GM18502 (cell line): ENCODE measurements at regions not wholly inside any gene's neighbourhood (a gene's known extent, or its start where the extent isn't known, plus 50 kb on each side); places are given as distances from the start of the nearest gene placed in this dataset.
"Not testable (repeated sequence)": the region's sequence is repeated elsewhere in the genome, so short reads cannot be mapped to it uniquely, and the experiment has no call there.

Experiments
- ATAC-seq: cut with Tn5 transposase; IDR thresholded peaks from one replicate; pipeline ENCODE4 v1.9.1; 2021; ENCODE audit warnings: mild to moderate bottlenecking; ENCODE audit not compliant: unreplicated experiment, poor library complexity

DNA sequence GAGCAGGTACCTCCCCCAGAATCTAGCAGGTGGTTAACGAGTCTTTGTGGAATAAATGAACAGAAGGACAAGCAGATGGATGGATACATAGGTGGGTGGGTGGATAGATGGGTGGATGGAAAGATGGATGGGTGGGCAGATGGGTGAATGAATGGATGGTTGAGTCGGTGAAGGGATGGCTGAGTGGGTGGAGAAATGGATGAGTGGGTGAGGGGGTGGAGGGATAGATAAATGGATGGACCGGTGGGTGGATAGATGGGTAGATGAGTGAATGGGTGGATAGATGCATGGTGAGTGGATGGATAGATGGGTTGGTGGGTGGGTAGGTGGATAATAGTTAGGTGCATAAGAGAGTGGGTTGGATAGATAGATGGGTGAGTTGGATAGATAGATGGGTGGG lies 99.7 kb upstream of the FRG2C start:
- ATAC-seq: not testable (repeated sequence)

DNA sequence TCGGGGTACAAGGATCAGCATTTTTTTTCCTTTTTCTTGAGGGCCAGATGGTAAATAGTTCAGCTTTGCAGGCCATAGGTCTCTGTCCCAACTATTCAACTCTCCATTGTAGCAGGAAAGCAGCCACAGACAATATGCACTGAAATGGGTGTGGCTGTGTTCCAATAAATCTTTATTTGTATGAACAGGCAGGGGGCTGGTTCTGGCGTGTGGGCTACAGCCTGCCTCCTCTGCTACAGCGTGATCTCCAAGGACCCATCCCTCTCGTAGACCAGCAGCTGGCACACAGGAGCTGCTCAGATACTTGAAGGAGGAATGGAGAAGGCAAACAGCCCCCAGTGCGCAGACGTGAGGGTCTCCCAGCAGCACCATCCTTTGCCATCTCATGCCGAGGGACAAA lies 91.8 kb upstream of the FRG2C start:
- not testable (repeated sequence) for ATAC-seq

DNA sequence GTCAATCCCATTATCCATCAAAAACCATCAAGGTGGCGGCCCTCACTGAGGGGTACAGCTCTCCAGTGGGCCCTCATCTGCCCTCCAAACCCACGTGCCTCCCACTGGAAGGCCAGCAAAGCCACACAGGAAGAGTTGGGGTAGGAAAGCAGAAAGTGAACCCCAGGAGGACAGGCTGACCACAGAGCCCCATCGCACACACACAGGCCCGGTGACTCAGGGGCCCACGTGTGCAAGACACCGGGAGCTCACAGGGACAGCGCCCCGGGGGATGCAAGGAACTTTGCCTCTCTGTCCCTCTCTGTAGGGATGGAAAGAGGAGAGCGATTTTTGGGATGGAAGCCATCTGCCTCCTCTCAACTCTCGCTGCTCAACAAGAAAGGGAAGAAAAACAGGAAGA lies 85.0 kb upstream of the FRG2C start:
- ATAC-seq: not testable (repeated sequence)

DNA sequence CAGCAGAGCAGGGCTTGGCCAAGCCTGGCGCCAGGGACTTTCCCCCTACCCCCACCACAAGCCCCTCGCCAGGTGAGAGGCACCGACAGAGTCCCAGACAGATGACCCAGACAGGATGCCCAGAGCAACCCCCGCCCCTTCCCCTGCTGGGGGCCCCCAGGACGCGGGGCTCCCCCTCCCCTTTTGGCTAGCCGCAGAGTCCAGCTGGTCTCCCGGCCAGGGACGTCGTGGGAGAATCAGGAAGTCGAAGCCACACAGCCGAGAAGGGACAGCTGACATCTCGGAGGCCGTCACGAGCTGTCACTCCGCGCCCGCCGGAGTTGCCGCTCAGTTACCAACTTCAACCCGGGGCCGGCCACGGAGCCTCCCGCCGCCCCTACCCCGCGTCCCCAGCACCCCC lies 84.6 kb upstream of the FRG2C start:
- not testable (repeated sequence) for ATAC-seq

DNA sequence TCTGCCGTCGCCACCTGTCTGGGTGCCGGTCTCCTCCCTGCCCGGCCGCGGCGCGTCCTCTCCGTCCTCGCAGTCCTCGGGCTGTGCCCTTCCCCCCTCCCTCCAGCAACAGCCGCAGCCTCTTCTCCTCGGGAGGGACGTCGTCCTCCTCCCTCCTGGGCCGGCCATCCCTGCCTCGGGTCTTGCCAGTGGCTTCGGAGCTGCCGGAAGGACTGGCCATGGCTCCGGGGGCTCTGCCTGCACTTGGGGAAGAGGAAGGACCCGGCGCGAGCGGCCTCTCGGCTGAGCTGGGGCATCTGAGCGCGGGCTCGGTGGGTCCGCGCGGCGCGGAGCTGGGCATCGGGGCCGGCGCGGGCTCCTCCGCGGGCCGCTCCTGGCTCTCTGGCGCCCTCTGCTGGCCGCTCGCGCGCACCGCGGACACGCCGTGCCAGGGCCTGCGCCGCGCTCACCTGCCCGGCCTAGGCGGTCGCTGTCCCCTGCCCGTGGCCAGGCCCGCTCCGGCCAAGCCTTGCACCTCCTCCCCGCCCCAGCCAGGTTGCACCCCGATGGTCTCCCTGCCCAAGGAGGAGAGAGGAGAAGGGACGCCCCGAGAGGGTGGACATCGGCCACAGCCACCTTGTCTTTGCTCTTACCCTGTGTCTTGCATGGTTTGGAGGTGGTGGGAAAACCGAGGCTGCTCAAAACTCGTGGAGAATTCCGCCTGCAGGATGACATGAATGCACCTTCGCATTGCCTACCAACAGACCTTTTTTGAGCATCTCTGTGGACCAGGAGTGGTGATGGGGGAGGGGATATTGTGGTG lies 83.9 kb upstream of the FRG2C start:
- ATAC-seq: not testable (repeated sequence)

DNA sequence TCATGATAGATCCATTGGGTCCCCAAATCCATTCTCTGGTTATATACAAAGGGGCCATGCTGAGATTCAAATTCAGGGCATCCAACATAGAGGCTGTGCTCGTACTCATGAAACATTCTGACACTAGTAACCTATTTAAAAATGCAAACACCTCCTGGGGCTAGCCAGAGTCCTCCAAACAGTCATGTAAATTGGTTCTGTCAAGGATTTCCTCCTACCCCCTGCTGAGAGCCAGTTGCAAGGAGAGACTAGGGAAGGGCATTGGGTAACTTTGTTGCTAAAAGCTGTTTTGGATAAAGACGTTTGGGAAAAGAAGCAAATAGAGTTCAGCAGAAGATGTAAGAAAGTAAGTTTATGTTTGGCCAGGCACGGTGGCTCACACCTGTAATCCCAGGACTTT lies 81.6 kb upstream of the FRG2C start:
- ATAC-seq: not testable (repeated sequence)

DNA sequence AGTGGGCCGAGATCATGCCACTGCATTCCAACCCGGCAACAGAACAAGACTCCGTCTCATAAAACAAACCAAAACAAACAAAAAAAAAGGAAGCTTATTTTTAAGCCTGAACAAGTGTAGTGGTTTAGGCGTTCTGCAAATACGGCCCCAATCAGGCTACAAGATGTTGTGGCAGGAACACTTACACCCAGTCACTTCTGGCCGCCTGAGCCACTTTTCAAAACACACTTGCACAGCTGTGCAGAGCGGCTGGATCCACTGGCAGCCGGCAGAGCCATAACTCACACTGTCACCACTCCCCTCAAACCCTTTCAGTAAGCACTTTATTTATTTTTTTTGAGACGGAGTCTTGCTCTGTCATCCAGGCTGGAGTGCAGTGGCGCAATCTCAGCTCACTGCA lies 81.0 kb upstream of the FRG2C start:
- ATAC-seq: not testable (repeated sequence)

DNA sequence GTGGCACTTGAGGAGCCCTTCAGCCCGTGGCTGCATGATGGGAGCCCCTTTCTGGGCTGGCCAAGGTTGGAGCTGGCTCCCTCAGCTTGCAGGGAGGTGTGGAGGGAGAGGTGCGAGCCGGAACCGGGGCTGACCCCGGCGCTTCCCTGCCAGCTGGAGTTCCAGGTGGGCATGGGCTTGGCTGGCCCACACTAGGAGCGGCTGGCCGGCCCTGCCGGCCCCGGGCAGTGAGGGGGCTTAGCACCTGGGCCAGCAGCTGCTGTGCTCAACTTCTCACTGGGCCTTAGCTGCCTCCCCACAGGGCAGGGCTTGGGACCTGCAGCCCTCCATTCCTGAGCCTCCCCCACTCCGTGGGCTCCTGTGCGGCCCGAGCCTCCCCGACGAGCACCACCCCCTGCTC lies 76.4 kb upstream of the FRG2C start:
- ATAC-seq: not testable (repeated sequence)

DNA sequence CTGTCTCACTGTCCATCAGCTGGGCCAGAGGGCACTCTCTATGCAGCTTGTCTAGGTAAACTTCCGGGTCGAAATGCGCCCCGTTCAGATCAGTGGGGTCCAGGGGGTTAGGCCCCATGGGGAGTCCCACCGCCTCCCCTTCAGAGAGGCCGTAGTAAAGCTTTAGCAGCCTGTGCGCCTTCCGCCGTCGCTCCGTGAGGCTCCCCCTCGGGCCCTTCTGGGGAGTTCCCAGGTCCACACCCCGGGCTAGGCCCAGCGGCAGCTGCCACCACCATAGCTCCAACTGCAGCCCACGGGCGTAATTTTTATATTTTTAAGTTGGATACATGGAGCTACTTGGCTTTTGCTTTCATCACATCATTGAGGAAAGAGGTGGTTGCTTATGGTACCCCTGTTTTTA lies 73.7 kb upstream of the FRG2C start:
- not testable (repeated sequence) for ATAC-seq

DNA sequence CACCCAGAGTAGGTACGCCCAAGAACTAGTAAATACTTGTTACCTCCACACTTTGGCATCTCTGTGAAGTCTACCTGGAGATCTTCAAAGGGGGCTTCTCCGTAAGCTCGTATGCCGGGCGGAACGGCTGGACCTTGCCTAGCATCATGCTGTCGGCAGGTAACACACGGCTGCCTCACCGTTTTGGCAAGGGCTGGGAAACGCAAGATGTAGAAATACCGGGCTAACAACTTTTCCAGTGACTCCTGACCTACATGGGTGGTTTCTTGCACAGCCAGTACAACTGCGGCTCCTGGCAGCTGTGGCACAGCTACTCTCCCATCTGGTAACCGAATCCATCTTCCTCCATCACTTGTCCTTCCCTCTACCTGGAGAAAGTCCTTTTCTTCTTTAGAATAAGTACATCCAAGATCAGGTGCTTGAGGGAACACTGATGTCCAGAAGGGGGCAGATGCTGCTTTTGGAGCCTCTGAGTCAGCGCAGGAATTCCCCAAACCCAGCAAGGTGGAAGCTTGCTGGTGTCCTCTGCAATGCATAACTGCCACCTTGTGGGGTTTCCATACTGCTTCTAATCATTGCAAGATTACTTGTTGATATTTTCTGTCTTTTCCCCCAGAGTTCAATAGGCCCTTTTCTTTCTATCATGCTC lies 59.7 kb upstream of the FRG2C start:
- ATAC-seq: not testable (repeated sequence)

DNA sequence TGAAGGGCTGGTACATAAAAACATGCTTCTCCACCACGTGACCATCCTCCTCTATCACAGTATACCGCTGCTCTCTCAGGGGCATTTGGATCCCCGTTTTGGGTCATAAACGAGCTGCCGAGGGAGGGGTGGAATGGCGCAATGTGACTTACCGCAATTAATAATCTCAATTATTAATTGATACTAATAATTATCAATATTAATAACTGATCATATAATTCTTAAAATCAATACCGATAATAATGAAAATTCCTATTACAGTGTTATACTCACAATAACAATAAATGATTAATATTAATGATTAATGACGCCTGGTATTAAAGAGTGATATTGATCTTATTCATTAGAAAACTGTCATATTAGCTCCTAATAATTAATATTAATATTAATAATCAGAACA lies 56.1 kb upstream of the FRG2C start:
- ATAC-seq: not testable (repeated sequence)

DNA sequence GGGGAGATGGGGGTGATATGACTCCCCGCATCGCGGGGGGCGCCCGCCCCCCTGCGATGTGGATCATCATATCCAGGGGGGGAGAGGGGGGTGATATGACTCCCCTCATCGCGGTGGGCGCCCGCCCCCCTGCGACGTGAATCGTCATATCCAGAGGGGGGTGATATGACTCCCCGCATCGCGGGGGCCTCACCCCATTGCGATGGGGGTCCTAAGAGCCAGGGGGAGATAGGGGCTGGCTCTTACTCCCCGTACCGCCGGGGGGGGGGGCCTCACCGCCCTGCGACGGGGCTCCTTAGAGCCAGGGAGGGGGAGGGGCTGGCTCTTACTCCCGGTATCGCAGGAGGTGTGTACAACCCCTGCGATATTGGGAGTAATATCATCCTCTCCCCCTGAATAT lies 54.5 kb upstream of the FRG2C start:
- not testable (repeated sequence) for ATAC-seq

DNA sequence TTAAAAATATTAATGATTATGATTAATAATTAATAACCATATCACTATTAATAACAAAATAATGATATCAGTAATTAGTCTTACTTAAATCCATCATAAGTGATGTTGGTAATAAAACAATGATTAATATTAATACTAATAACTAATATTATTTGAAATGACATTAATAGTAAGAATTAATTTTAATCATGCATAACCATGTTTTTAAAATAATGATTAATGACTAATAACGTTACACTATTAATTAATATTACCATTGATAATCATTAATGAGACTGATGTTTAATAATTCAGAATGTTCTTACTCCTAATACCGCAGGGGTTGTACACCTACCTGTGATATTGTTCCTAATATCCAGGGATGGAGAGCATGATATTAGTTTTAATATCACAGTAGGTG lies 53.4 kb upstream of the FRG2C start:
- ATAC-seq: no peak

DNA sequence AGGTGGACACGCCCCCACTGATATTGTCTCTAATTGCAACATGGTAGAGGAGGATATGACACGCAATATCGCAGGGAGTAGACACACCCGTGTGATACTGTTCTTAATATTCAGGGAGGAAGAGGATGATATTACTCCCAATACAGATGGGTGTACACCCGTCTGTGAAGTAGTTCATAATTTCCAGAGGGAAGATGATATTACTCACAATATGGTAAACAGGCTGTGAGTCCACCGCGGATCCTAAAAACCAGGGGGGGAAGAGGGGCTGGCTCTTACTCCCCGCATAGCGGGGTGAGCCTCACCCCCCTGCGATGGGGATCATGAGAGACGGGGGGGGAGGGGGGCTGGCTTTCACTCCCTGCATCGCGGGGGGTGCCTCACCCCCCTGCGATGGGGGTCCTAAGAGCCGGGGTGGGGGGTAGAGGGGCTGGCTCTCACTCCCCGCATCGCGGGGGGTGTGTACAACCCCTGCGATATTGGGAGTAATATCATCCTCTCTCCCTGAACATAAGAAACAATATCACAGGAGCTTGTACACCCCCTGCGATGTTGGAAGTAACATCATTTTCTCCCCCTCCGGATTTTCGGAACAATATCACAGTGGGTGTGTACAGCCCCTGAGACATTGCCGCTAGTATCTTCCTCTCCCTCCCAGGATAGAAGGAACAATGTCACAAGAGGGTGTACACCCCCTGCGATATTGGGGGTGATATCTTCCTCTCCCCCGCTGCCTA lies 52.2 kb upstream of the FRG2C start:
- not testable (repeated sequence) for ATAC-seq
